ENCODE measurements at regions not wholly inside any gene's neighbourhood (a gene's known extent, or its start where the extent isn't known, plus 50 kb on each side); places are given as distances from the start of the nearest gene placed in this dataset.

DNA sequence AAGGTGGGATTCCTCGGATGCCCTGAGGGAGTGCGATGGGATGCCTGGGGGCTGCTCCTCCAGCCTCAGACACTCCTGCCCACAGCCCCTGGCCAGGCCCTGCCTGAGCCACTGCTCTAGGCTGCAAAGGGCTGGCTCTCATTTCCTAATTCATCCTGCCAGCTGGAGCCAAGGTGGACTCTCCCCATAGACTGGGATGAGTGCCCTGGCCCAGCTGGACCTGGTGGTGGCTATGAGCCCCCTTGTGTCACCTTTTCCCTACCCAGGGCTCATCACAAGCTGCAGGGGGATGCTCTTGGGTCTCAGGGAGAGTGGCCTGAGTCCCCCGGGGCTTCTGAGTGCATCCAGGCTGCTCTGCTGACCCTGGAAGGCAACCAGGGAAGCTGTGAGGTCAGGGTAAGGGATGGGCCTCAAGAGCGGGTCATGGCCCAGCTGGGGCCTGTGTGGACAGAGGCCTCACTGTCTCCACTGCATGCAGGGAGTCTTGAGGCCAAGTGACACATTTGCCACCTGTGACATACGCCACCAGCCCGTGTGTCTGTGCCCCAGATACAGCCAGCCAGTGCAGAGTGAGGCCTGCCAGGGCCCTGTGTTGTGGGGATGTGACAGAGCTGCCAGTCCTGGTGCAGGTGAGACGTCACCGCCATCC, 102.7 kb upstream of the IER5L start:
- no peak overlapping the region for H3K4me3 ChIP-seq (ENCODE audit: low read depth in 1 of 5, low read length in 5 of 5)
- H3K27me3 ChIP-seq (ENCODE audit: control insufficient read depth in 5 of 5, insufficient read depth in 4 of 5, low read length in 5 of 5): peaks cover 0 to 2% (median 0%) of the 10 kb centered on the region in 5 donors
- no peak overlapping the region for H3K9ac ChIP-seq (ENCODE audit: low read length in 5 of 5)
- no peaks in the 10 kb centered on the region for H3K36me3 ChIP-seq (ENCODE audit: control insufficient read depth in 5 of 5, insufficient read depth in 5 of 5, low read length in 5 of 5)
- H3K4me1 ChIP-seq (ENCODE audit: control insufficient read depth in 5 of 5, insufficient read depth in 5 of 5, low read length in 5 of 5): peaks cover 0 to 27% (median 6%) of the 10 kb centered on the region in 5 donors
- no peak overlapping the region for H3K27ac ChIP-seq (ENCODE audit: low read depth, low read length)
- no peaks in the 10 kb centered on the region for H3K9me3 ChIP-seq (ENCODE audit: control insufficient read depth in 5 of 5, low read length in 5 of 5)

- peaks cover 0 to 27% (median 6%) of the 10 kb centered on the region in 5 donors for H3K4me1 ChIP-seq (ENCODE audit: control insufficient read depth in 5 of 5, insufficient read depth in 5 of 5, low read length in 5 of 5)
- no peaks in the 10 kb centered on the region for H3K9me3 ChIP-seq (ENCODE audit: control insufficient read depth in 5 of 5, low read length in 5 of 5)
- no peak overlapping the region for H3K9ac ChIP-seq (ENCODE audit: low read length in 5 of 5)
- H3K36me3 ChIP-seq (ENCODE audit: control insufficient read depth in 5 of 5, insufficient read depth in 5 of 5, low read length in 5 of 5): no peaks in the 10 kb centered on the region
- H3K27me3 ChIP-seq (ENCODE audit: control insufficient read depth in 5 of 5, insufficient read depth in 4 of 5, low read length in 5 of 5): peaks cover 0 to 2% (median 0%) of the 10 kb centered on the region in 5 donors
- no peak overlapping the region for H3K27ac ChIP-seq (ENCODE audit: low read depth, low read length)
- no peak overlapping the region for H3K4me3 ChIP-seq (ENCODE audit: low read depth in 1 of 5, low read length in 5 of 5)
Observed at GRCh38 chr9:129280236-129280622, 102.2 kb upstream of the IER5L start.

GRCh38 chr9:129278391-129279237, 100.6 kb upstream of the IER5L start:
- peaks cover 0 to 2% (median 0%) of the 10 kb centered on the region in 5 donors for H3K27me3 ChIP-seq (ENCODE audit: control insufficient read depth in 5 of 5, insufficient read depth in 4 of 5, low read length in 5 of 5)
- H3K27ac ChIP-seq (ENCODE audit: low read depth, low read length): no peak overlapping the region
- H3K4me3 ChIP-seq (ENCODE audit: low read depth in 1 of 5, low read length in 5 of 5): no peak overlapping the region
- no peaks in the 10 kb centered on the region for H3K36me3 ChIP-seq (ENCODE audit: control insufficient read depth in 5 of 5, insufficient read depth in 5 of 5, low read length in 5 of 5)
- H3K9me3 ChIP-seq (ENCODE audit: control insufficient read depth in 5 of 5, low read length in 5 of 5): no peaks in the 10 kb centered on the region
- H3K4me1 ChIP-seq (ENCODE audit: control insufficient read depth in 5 of 5, insufficient read depth in 5 of 5, low read length in 5 of 5): peaks cover 0 to 31% (median 4%) of the 10 kb centered on the region in 5 donors
- no peak overlapping the region for H3K9ac ChIP-seq (ENCODE audit: low read length in 5 of 5)

DNA sequence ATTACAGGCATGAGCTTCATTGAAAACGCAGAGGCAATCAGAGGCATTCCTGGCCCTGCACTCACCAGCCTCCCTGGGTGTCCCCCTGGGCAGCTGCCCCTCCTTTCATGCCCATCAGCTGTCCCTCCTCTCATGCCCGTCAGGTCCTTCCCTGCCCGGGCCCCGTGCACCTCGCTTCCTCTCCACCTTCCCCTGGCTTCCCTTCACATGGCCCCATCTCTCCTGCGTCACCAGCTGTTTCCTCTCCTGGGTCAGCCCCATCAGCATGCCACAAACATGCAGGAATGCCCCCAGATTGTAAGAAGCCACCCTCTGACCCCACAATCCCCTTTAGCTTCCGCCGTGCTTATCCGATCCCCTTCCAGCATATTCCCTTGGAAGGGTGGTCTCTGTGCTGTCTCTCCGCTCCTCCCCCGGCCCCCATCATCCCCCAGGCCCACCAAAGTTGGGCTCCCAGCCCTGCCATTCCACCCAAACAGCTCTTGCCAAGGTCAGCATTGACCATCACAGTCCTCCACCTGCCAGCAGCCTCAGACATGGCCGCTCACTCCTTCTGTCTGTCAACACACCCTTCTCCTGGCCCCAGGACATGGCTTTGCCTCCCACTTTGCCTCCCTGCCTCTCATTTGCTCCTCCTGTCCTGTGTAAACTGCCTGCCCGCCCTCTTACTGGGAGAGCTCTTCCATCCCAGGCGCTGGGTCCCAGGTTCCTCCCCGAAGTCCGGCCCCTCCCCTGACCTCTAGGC, 98.6 kb upstream of the IER5L start:
- no peak overlapping the region for H3K4me3 ChIP-seq (ENCODE audit: low read depth in 1 of 5, low read length in 5 of 5)
- peaks cover 0 to 13% (median 0%) of the 10 kb centered on the region in 5 donors for H3K4me1 ChIP-seq (ENCODE audit: control insufficient read depth in 5 of 5, insufficient read depth in 5 of 5, low read length in 5 of 5)
- H3K27me3 ChIP-seq (ENCODE audit: control insufficient read depth in 5 of 5, insufficient read depth in 4 of 5, low read length in 5 of 5): peaks cover 0 to 5% (median 0%) of the 10 kb centered on the region in 5 donors
- H3K9me3 ChIP-seq (ENCODE audit: control insufficient read depth in 5 of 5, low read length in 5 of 5): no peaks in the 10 kb centered on the region
- no peak overlapping the region for H3K27ac ChIP-seq (ENCODE audit: low read depth, low read length)
- H3K36me3 ChIP-seq (ENCODE audit: control insufficient read depth in 5 of 5, insufficient read depth in 5 of 5, low read length in 5 of 5): no peaks in the 10 kb centered on the region
- no peak overlapping the region for H3K9ac ChIP-seq (ENCODE audit: low read length in 5 of 5)

GRCh38 chr9:129275626-129276247, 97.7 kb upstream of the IER5L start:
- peaks cover 0 to 17% (median 0%) of the 10 kb centered on the region in 5 donors for H3K4me1 ChIP-seq (ENCODE audit: control insufficient read depth in 5 of 5, insufficient read depth in 5 of 5, low read length in 5 of 5)
- no peak overlapping the region for H3K4me3 ChIP-seq (ENCODE audit: low read depth in 1 of 5, low read length in 5 of 5)
- peaks cover 0 to 5% (median 0%) of the 10 kb centered on the region in 5 donors for H3K27me3 ChIP-seq (ENCODE audit: control insufficient read depth in 5 of 5, insufficient read depth in 4 of 5, low read length in 5 of 5)
- no peaks in the 10 kb centered on the region for H3K9me3 ChIP-seq (ENCODE audit: control insufficient read depth in 5 of 5, low read length in 5 of 5)
- H3K9ac ChIP-seq (ENCODE audit: low read length in 5 of 5): no peak overlapping the region
- H3K27ac ChIP-seq (ENCODE audit: low read depth, low read length): no peak overlapping the region
- no peaks in the 10 kb centered on the region for H3K36me3 ChIP-seq (ENCODE audit: control insufficient read depth in 5 of 5, insufficient read depth in 5 of 5, low read length in 5 of 5)

DNA sequence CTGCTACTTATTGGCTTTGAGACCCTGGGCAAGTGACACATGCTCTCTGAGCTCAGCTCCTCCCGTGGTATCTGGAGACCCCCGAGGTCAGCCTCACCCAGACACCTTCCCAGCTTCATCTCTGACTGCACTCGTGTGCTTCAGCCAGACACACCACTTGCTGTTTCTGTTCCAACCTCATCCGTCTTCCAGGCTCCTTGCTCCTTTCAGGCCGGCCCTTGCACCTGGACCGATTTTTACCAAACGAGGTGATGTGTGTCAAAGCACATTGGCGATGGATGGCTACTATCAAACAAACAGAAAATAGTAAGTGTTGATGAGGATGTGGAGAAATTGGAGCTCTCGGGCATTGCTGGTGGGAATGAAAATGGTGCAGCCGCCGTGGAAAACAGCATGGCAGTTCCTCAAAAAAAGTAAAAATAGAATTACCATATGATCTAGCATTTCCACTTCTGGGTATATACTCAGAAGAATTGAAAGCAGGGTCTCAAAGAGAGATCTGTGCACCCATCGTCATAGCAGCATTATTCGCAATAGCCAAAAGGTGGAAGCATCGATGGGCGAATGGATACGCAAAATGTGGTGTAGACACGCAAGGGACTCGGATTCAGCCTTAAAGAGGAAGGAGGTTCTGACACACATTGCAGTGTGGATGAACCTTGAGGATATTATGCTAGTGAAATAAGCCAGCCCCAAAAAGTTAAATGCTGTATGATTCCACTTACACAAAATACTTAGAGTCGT, 96.1 kb upstream of the IER5L start:
- no peak overlapping the region for H3K27ac ChIP-seq (ENCODE audit: low read depth, low read length)
- no peaks in the 10 kb centered on the region for H3K36me3 ChIP-seq (ENCODE audit: control insufficient read depth in 5 of 5, insufficient read depth in 5 of 5, low read length in 5 of 5)
- no peak overlapping the region for H3K9ac ChIP-seq (ENCODE audit: low read length in 5 of 5)
- peaks cover 0 to 17% (median 0%) of the 10 kb centered on the region in 5 donors for H3K4me1 ChIP-seq (ENCODE audit: control insufficient read depth in 5 of 5, insufficient read depth in 5 of 5, low read length in 5 of 5)
- peaks cover 0 to 5% (median 0%) of the 10 kb centered on the region in 5 donors for H3K27me3 ChIP-seq (ENCODE audit: control insufficient read depth in 5 of 5, insufficient read depth in 4 of 5, low read length in 5 of 5)
- no peak overlapping the region for H3K4me3 ChIP-seq (ENCODE audit: low read depth in 1 of 5, low read length in 5 of 5)
- H3K9me3 ChIP-seq (ENCODE audit: control insufficient read depth in 5 of 5, low read length in 5 of 5): no peaks in the 10 kb centered on the region

DNA sequence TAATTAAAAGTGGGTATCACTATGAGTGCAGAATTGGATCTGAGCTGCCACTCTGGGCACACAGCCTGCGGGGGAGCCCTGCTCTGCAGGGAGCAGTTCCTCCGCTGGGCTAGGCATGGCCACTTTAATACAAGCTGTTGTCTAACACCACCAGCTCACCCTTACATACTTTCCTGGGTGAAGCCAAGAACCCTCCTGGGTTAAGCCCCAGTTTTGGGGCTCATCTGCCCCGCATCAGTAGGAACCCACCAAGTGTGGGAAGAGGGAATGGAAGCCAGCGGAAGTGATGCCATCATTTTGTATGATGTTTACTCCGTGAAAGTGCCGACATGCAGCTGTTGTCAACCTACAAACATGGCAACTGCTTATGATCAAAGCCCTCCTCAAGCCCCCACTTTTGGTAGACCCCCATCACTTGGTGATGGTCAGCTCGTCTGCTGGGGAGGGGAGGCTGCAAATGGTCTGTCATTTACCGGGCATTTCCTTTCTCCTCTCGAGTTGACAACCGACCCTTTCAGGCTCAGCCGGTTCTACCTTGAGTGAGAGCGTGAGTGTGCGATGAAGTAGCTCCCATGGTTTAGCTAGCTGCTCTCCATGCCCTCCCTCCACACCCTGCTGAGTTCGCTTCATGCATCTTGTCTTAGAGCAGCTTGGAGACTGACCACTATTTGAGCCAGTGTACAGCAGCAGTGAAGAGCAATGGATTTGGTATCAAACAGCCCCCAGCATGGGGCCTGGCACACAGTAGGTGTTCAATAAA, 95.3 kb upstream of the IER5L start:
- Histone ChIP-seq H3K27ac (ENCODE audit: low read depth, low read length) (no peak overlapping the region), H3K4me3 (ENCODE audit: low read depth in 1 of 5, low read length in 5 of 5) (no peak overlapping the region), H3K9ac (ENCODE audit: low read length in 5 of 5) (no peak overlapping the region), H3K4me1 (ENCODE audit: control insufficient read depth in 5 of 5, insufficient read depth in 5 of 5, low read length in 5 of 5) (peaks cover 0 to 17% (median 0%) of the 10 kb centered on the region in 5 donors), H3K27me3 (ENCODE audit: control insufficient read depth in 5 of 5, insufficient read depth in 4 of 5, low read length in 5 of 5) (peaks cover 0 to 5% (median 0%) of the 10 kb centered on the region in 5 donors), H3K9me3 (ENCODE audit: control insufficient read depth in 5 of 5, low read length in 5 of 5) (no peaks in the 10 kb centered on the region), H3K36me3 (ENCODE audit: control insufficient read depth in 5 of 5, insufficient read depth in 5 of 5, low read length in 5 of 5) (no peaks in the 10 kb centered on the region)

- no peak overlapping the region for H3K4me3 ChIP-seq (ENCODE audit: low read depth in 1 of 5, low read length in 5 of 5)
- peaks cover 0 to 5% (median 0%) of the 10 kb centered on the region in 5 donors for H3K27me3 ChIP-seq (ENCODE audit: control insufficient read depth in 5 of 5, insufficient read depth in 4 of 5, low read length in 5 of 5)
- H3K27ac ChIP-seq (ENCODE audit: low read depth, low read length): no peak overlapping the region
- no peak overlapping the region for H3K9ac ChIP-seq (ENCODE audit: low read length in 5 of 5)
- H3K36me3 ChIP-seq (ENCODE audit: control insufficient read depth in 5 of 5, insufficient read depth in 5 of 5, low read length in 5 of 5): no peaks in the 10 kb centered on the region
- H3K4me1 ChIP-seq (ENCODE audit: control insufficient read depth in 5 of 5, insufficient read depth in 5 of 5, low read length in 5 of 5): peaks cover 0 to 17% (median 0%) of the 10 kb centered on the region in 5 donors
- H3K9me3 ChIP-seq (ENCODE audit: control insufficient read depth in 5 of 5, low read length in 5 of 5): no peaks in the 10 kb centered on the region
Observed at GRCh38 chr9:129272348-129273025, 94.4 kb upstream of the IER5L start.
